ENCODE measurements at regions not wholly inside any gene's neighbourhood (a gene's known extent, or its start where the extent isn't known, plus 50 kb on each side); places are given as distances from the start of the nearest gene placed in this dataset.
"Not testable (repeated sequence)": the region's sequence is repeated elsewhere in the genome, so short reads cannot be mapped to it uniquely, and the experiment has no call there.

GRCh38 chr20:53862490-53862889 is 207.9 kb downstream of the BCAS1 start:
- Mint-ChIP-seq H3K4me1 (ENCODE audit: low read depth, unreplicated experiment) (peaks cover 48% of the 10 kb centered on the region), H3K36me3 (ENCODE audit: insufficient read depth, unreplicated experiment) (peaks cover 22% of the 10 kb centered on the region)
- DNase-seq; H3K4me3 Mint-ChIP-seq (ENCODE audit: low read depth, unreplicated experiment); H3K27ac Mint-ChIP-seq (ENCODE audit: unreplicated experiment); intact Hi-C loops (cut with micrococcal nuclease; ENCODE audit: unreplicated experiment); H3K27me3 Mint-ChIP-seq (ENCODE audit: unreplicated experiment); BruUV-seq (replicated peaks); H3K9me3 Mint-ChIP-seq (ENCODE audit: low read depth, unreplicated experiment): not testable (repeated sequence)
- CTCF ChIA-PET: interaction anchor here (1.7 kb wide), 1 partner anchor 283 kb away, joined by 4 read pairs; no protein-coding TSS in a partner anchor

- CTCF ChIA-PET: interaction anchor here (0.5 kb wide), 1 partner anchor 59 kb away, joined by 5 read pairs; no protein-coding TSS in a partner anchor
- DNase-seq; H3K4me3 Mint-ChIP-seq (ENCODE audit: low read depth, unreplicated experiment); H3K27me3 Mint-ChIP-seq (ENCODE audit: unreplicated experiment); intact Hi-C loops (cut with micrococcal nuclease; ENCODE audit: unreplicated experiment); BruUV-seq (replicated peaks); H3K9me3 Mint-ChIP-seq (ENCODE audit: low read depth, unreplicated experiment); H3K27ac Mint-ChIP-seq (ENCODE audit: unreplicated experiment): not testable (repeated sequence)
- Mint-ChIP-seq H3K4me1 (ENCODE audit: low read depth, unreplicated experiment) (peaks cover 43% of the 10 kb centered on the region), H3K36me3 (ENCODE audit: insufficient read depth, unreplicated experiment) (peaks cover 17% of the 10 kb centered on the region)
Observed at GRCh38 chr20:53862136-53862397, 208.3 kb downstream of the BCAS1 start.

- BruUV-seq (replicated peaks): no TSS peak
- H3K27me3 Mint-ChIP-seq (ENCODE audit: unreplicated experiment): no peaks in the 10 kb centered on the region
Observed at GRCh38 chr20:53859684-53860083, 210.7 kb downstream of the BCAS1 start.

GRCh38 chr20:53859009-53859408 is 211.4 kb downstream of the BCAS1 start:
- intact Hi-C loops (cut with micrococcal nuclease; ENCODE audit: unreplicated experiment); DNase-seq; H3K9me3 Mint-ChIP-seq (ENCODE audit: low read depth, unreplicated experiment); H3K27ac Mint-ChIP-seq (ENCODE audit: unreplicated experiment); H3K27me3 Mint-ChIP-seq (ENCODE audit: unreplicated experiment); BruUV-seq (replicated peaks); H3K4me3 Mint-ChIP-seq (ENCODE audit: low read depth, unreplicated experiment); H3K36me3 Mint-ChIP-seq (ENCODE audit: insufficient read depth, unreplicated experiment): not testable (repeated sequence)
- CTCF ChIA-PET: interaction anchor here (0.6 to 1.6 kb wide), 2 partner anchors 17 to 121 kb away, joined by 3 read pairs; no protein-coding TSS in a partner anchor
- H3K4me1 Mint-ChIP-seq (ENCODE audit: low read depth, unreplicated experiment): peaks cover 13% of the 10 kb centered on the region

More at GRCh38 chr20:53859684-53860083, 210.7 kb downstream of the BCAS1 start:
- no peaks in the 10 kb centered on the region for H3K36me3 Mint-ChIP-seq (ENCODE audit: insufficient read depth, unreplicated experiment)
- DNase-seq: no peak
- no peak overlapping the region for H3K27ac Mint-ChIP-seq (ENCODE audit: unreplicated experiment)
- H3K4me3 Mint-ChIP-seq (ENCODE audit: low read depth, unreplicated experiment): no peak overlapping the region
- peaks cover 20% of the 10 kb centered on the region for H3K4me1 Mint-ChIP-seq (ENCODE audit: low read depth, unreplicated experiment)
- CTCF ChIA-PET: interaction anchor here (1.6 kb wide), 1 partner anchor 122 kb away, joined by 3 read pairs; no protein-coding TSS in a partner anchor
- intact Hi-C loops (cut with micrococcal nuclease; ENCODE audit: unreplicated experiment): no loop called here
- H3K9me3 Mint-ChIP-seq (ENCODE audit: low read depth, unreplicated experiment): no peaks in the 10 kb centered on the region
- no peak for TF ChIP-seq CTCF (IDR thresholded peaks at IDR 0.05; ENCODE audit: unreplicated experiment)

- DNase-seq; H3K9me3 Mint-ChIP-seq (ENCODE audit: low read depth, unreplicated experiment); H3K36me3 Mint-ChIP-seq (ENCODE audit: insufficient read depth, unreplicated experiment); H3K27me3 Mint-ChIP-seq (ENCODE audit: unreplicated experiment); H3K4me1 Mint-ChIP-seq (ENCODE audit: low read depth, unreplicated experiment); CTCF ChIA-PET; BruUV-seq (replicated peaks); H3K4me3 Mint-ChIP-seq (ENCODE audit: low read depth, unreplicated experiment); intact Hi-C loops (cut with micrococcal nuclease; ENCODE audit: unreplicated experiment); H3K27ac Mint-ChIP-seq (ENCODE audit: unreplicated experiment): not testable (repeated sequence)
Observed at GRCh38 chr20:53858516-53858915, 211.9 kb downstream of the BCAS1 start.

GRCh38 chr20:53857723-53858236 is 212.6 kb downstream of the BCAS1 start:
- no peak for TF ChIP-seq CTCF (IDR thresholded peaks at IDR 0.05; ENCODE audit: unreplicated experiment)
- CTCF ChIA-PET: no interaction called here
- Mint-ChIP-seq H3K9me3 (ENCODE audit: low read depth, unreplicated experiment) (no peaks in the 10 kb centered on the region), H3K27ac (ENCODE audit: unreplicated experiment) (no peak overlapping the region), H3K27me3 (ENCODE audit: unreplicated experiment) (no peaks in the 10 kb centered on the region), H3K4me3 (ENCODE audit: low read depth, unreplicated experiment) (no peak overlapping the region), H3K36me3 (ENCODE audit: insufficient read depth, unreplicated experiment) (no peaks in the 10 kb centered on the region), H3K4me1 (ENCODE audit: low read depth, unreplicated experiment) (peaks cover 9% of the 10 kb centered on the region)
- DNase-seq: no peak
- BruUV-seq (replicated peaks): no TSS peak
- intact Hi-C loops (cut with micrococcal nuclease; ENCODE audit: unreplicated experiment): no loop called here

Data from Calu3 (cell line).